ENCODE measurements at regions not wholly inside any gene's neighbourhood (a gene's known extent, or its start where the extent isn't known, plus 50 kb on each side); places are given as distances from the start of the nearest gene placed in this dataset.

DNA sequence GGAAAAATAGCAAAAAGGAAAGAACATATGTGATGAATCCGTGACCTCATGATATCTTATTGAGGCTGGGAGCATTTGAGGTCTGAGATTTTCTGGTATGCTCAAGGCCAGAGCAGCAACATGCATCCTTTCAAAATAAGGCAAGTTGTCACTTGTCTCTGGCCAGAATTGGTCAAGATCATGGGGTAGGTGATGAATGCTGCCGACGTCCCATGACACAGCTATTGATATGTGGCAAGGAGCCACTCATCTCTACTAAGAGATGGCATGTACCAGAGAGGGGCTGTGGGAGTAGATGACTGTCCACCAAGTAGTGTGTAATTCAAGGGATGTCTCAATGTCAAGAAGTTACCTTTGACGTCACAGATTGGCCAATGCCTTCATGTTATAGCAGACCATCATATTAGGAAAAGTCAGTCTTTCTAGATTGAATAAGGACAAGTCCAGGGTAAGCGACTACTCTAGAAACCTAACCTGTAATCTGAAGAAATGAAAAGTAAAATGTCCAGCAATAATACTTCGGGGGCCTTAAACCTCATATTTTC is 527.4 kb downstream of the BMP2 start:
- TF ChIP-seq EZH2 (IDR thresholded peaks at IDR 0.05; ENCODE audit: insufficient read depth, poor library complexity, severe bottlenecking) (no peak), EZH2phosphoT487 (IDR thresholded peaks at IDR 0.05; ENCODE audit: insufficient read depth, low read depth) (no peak)
- Histone ChIP-seq H3K4me1 (ENCODE audit: insufficient read depth) (no peaks in the 10 kb centered on the region), H2AFZ (no peak overlapping the region), H3K9ac (no peak overlapping the region), H3K9me2 (ENCODE audit: insufficient read depth) (no peaks in the 10 kb centered on the region; the same call in 1 of the 2 replicates), H3K79me2 (ENCODE audit: insufficient read depth) (no peaks in the 10 kb centered on the region), H3K27ac (no peak overlapping the region), H3K4me3 (no peak overlapping the region), H3F3A (ENCODE audit: insufficient read depth) (no peaks in the 10 kb centered on the region), H3K9me3 (ENCODE audit: low read depth) (no peaks in the 10 kb centered on the region), H3K4me2 (ENCODE audit: unreplicated experiment) (no peak overlapping the region), H3K27me3 (replicated peaks; ENCODE audit: insufficient read depth) (no peaks in the 10 kb centered on the region), H4K20me1 (ENCODE audit: insufficient read depth) (no peaks in the 10 kb centered on the region), H3K36me3 (ENCODE audit: low read depth) (no peaks in the 10 kb centered on the region)
- in situ Hi-C loops (cut with MboI) = loop anchor here (25.0 kb wide), 1 partner anchor 533 kb away; the partner anchor contains the start of gene BMP2
- DNase-seq = no peak
- 63 to 69% methylated on average over 6 of the region's 6 CpGs for WGBS, 2 experiments (ENCODE audit: low coverage in 1 of 2, low lambda C conversion rate in 2 of 2, missing lambda C conversion rate in 2 of 2)

DNA sequence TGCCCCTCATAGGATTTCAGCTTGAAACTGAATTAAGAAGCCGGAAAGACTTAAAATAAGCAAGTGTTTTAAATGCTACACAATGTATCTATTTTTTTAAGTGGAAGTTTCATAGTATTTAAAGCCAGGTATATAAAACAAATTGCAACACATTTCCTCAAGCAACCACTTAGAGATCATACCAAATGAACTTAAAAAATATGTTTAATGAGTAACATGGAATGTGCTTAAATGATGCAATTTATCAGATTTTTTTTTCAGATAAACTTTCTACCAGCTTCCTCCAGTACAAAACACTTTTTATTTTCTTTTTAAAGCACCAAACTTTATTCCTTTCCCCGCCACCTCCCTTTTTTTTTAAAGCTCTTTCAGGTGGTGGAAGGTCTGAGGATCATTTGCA is 534.3 kb downstream of the BMP2 start:
- H2AFZ ChIP-seq = no peak overlapping the region
- no peaks in the 10 kb centered on the region; the same call in 1 of the 2 replicates for H3K9me2 ChIP-seq (ENCODE audit: insufficient read depth)
- H3K9me3 ChIP-seq (ENCODE audit: low read depth) = no peaks in the 10 kb centered on the region
- peak; percentile 5 for DNase-seq
- no peaks in the 10 kb centered on the region for H4K20me1 ChIP-seq (ENCODE audit: insufficient read depth)
- H3K4me2 ChIP-seq (ENCODE audit: unreplicated experiment) = no peak overlapping the region
- no peaks in the 10 kb centered on the region for H3K79me2 ChIP-seq (ENCODE audit: insufficient read depth)
- no peak overlapping the region for H3K27ac ChIP-seq
- TF ChIP-seq EZH2 (IDR thresholded peaks at IDR 0.05; ENCODE audit: insufficient read depth, poor library complexity, severe bottlenecking) = no peak
- H3K27me3 ChIP-seq (replicated peaks; ENCODE audit: insufficient read depth) = no peaks in the 10 kb centered on the region
- H3K36me3 ChIP-seq (ENCODE audit: low read depth) = no peaks in the 10 kb centered on the region
- H3K4me3 ChIP-seq = no peak overlapping the region
- 64 to 77% methylated on average over 2 of the region's 2 CpGs for WGBS, 2 experiments (ENCODE audit: low coverage in 1 of 2, low lambda C conversion rate in 2 of 2, missing lambda C conversion rate in 2 of 2)
- H3K9ac ChIP-seq = no peak overlapping the region
- in situ Hi-C loops (cut with MboI) = no loop called here
- H3K4me1 ChIP-seq (ENCODE audit: insufficient read depth) = no peaks in the 10 kb centered on the region; the same call in 1 of the 2 replicates
- H3F3A ChIP-seq (ENCODE audit: insufficient read depth) = no peaks in the 10 kb centered on the region

DNA sequence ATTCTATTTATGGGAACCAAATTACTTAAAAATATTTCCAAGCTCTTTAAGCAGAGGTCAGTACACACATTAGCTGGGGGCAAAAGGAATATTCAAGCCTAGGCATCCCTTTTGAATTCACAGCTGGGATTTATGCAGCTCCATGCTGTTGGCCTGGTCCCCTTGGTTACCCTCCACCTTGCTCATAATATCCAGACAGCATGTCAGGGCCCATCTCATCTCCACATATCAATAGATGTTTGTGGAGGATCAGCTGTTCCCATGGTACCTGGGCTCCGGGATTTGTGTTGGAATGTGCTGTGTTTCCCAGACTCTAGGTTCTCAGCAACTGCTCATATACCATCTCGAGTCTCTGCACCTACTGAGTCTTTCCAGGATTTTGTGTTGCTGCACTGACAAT is 534.8 kb downstream of the BMP2 start:
- Histone ChIP-seq H3K4me2 (ENCODE audit: unreplicated experiment) (no peak overlapping the region), H3K4me1 (ENCODE audit: insufficient read depth) (no peaks in the 10 kb centered on the region; the same call in 1 of the 2 replicates), H3F3A (ENCODE audit: insufficient read depth) (no peaks in the 10 kb centered on the region), H3K9ac (no peak overlapping the region), H3K9me2 (ENCODE audit: insufficient read depth) (no peaks in the 10 kb centered on the region; the same call in 1 of the 2 replicates), H3K4me3 (no peak overlapping the region), H3K9me3 (ENCODE audit: low read depth) (no peaks in the 10 kb centered on the region), H4K20me1 (ENCODE audit: insufficient read depth) (no peaks in the 10 kb centered on the region), H3K79me2 (ENCODE audit: insufficient read depth) (no peaks in the 10 kb centered on the region), H3K27me3 (replicated peaks; ENCODE audit: insufficient read depth) (no peaks in the 10 kb centered on the region), H3K36me3 (ENCODE audit: low read depth) (no peaks in the 10 kb centered on the region), H2AFZ (no peak overlapping the region), H3K27ac (no peak overlapping the region)
- no peak for DNase-seq
- TF ChIP-seq EZH2 (IDR thresholded peaks at IDR 0.05; ENCODE audit: insufficient read depth, poor library complexity, severe bottlenecking) = no peak
- no peak for TF ChIP-seq EZH2phosphoT487 (IDR thresholded peaks at IDR 0.05; ENCODE audit: insufficient read depth, low read depth)
- in situ Hi-C loops (cut with MboI) = no loop called here
- WGBS, 2 experiments (ENCODE audit: low coverage in 1 of 2, low lambda C conversion rate in 2 of 2, missing lambda C conversion rate in 2 of 2) = 20 to 30% methylated on average over 2 of the region's 2 CpGs

DNA sequence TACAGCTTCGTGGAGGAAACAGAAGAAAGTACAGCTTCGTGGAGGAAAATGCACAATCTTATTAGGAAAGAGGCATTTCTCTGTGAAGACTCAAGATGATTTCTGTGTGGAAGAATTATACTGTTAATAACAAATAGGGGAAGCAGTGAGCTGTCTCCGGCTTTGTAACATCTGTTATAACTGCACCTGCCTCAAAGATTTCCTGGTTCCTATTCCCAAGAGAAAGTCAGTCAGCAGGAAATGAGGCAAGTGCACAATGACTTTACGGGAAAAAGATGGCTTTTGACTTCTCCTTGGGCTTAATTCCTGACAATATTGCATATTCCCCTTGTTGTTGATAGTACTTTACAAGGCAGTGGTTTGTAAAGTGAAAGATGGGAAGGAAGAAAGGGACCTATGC is 538.5 kb downstream of the BMP2 start:
- Histone ChIP-seq H3K36me3 (ENCODE audit: low read depth) (no peaks in the 10 kb centered on the region), H3K27me3 (replicated peaks; ENCODE audit: insufficient read depth) (no peaks in the 10 kb centered on the region), H3K9me2 (ENCODE audit: insufficient read depth) (no peaks in the 10 kb centered on the region), H3K4me2 (ENCODE audit: unreplicated experiment) (no peak overlapping the region), H3K9me3 (ENCODE audit: low read depth) (no peaks in the 10 kb centered on the region), H4K20me1 (ENCODE audit: insufficient read depth) (no peaks in the 10 kb centered on the region), H3F3A (ENCODE audit: insufficient read depth) (no peaks in the 10 kb centered on the region), H3K4me1 (ENCODE audit: insufficient read depth) (no peaks in the 10 kb centered on the region; the same call in 1 of the 2 replicates), H3K79me2 (ENCODE audit: insufficient read depth) (no peaks in the 10 kb centered on the region), H3K27ac (no peak overlapping the region), H3K9ac (no peak overlapping the region), H3K4me3 (no peak overlapping the region), H2AFZ (no peak overlapping the region)
- no peak for DNase-seq
- in situ Hi-C loops (cut with MboI) = no loop called here
- TF ChIP-seq EZH2phosphoT487 (IDR thresholded peaks at IDR 0.05; ENCODE audit: insufficient read depth, low read depth) (no peak), EZH2 (IDR thresholded peaks at IDR 0.05; ENCODE audit: insufficient read depth, poor library complexity, severe bottlenecking) (no peak)
- 45 to 49% methylated on average over 4 of the region's 4 CpGs for WGBS, 2 experiments (ENCODE audit: low coverage in 1 of 2, low lambda C conversion rate in 2 of 2, missing lambda C conversion rate in 2 of 2)

DNA sequence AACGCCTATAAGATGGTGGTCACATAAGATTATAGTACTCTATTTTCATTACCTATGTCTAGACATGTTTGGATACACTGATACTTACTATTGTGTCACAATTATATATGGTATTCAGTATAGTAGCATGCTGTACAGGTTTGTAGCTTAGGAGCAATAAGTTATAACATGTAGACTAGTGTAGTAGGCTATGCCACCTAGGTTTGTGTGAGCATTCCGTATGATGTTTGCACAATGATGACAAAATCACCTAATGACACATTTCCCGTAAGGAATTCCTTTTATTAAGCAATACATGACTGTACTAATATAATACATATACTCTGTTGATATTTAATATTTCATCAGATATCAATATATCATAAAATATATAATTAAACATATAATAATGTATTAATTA is 540.7 kb downstream of the BMP2 start:
- no peaks in the 10 kb centered on the region for H4K20me1 ChIP-seq (ENCODE audit: insufficient read depth)
- H3K36me3 ChIP-seq (ENCODE audit: low read depth) = no peaks in the 10 kb centered on the region
- no peaks in the 10 kb centered on the region for H3K9me3 ChIP-seq (ENCODE audit: low read depth)
- H3K4me1 ChIP-seq (ENCODE audit: insufficient read depth) = no peaks in the 10 kb centered on the region
- H3K4me2 ChIP-seq (ENCODE audit: unreplicated experiment) = no peak overlapping the region
- 75 to 81% methylated on average over 3 of the region's 3 CpGs for WGBS, 2 experiments (ENCODE audit: low coverage in 1 of 2, low lambda C conversion rate in 2 of 2, missing lambda C conversion rate in 2 of 2)
- no peak for DNase-seq
- no peak overlapping the region for H3K9ac ChIP-seq
- no peaks in the 10 kb centered on the region for H3K9me2 ChIP-seq (ENCODE audit: insufficient read depth)
- no peaks in the 10 kb centered on the region for H3K79me2 ChIP-seq (ENCODE audit: insufficient read depth)
- H3K4me3 ChIP-seq = no peak overlapping the region
- no peak for TF ChIP-seq EZH2phosphoT487 (IDR thresholded peaks at IDR 0.05; ENCODE audit: insufficient read depth, low read depth)
- no peak for TF ChIP-seq EZH2 (IDR thresholded peaks at IDR 0.05; ENCODE audit: insufficient read depth, poor library complexity, severe bottlenecking)
- H3K27ac ChIP-seq = no peak overlapping the region
- in situ Hi-C loops (cut with MboI) = no loop called here
- H3F3A ChIP-seq (ENCODE audit: insufficient read depth) = no peaks in the 10 kb centered on the region
- H2AFZ ChIP-seq = no peak overlapping the region
- H3K27me3 ChIP-seq (replicated peaks; ENCODE audit: insufficient read depth) = no peaks in the 10 kb centered on the region

All from GM23248 (cell line).